ENCODE measurements at regions not wholly inside any gene's neighbourhood (a gene's known extent, or its start where the extent isn't known, plus 50 kb on each side); places are given as distances from the start of the nearest gene placed in this dataset.

DNA sequence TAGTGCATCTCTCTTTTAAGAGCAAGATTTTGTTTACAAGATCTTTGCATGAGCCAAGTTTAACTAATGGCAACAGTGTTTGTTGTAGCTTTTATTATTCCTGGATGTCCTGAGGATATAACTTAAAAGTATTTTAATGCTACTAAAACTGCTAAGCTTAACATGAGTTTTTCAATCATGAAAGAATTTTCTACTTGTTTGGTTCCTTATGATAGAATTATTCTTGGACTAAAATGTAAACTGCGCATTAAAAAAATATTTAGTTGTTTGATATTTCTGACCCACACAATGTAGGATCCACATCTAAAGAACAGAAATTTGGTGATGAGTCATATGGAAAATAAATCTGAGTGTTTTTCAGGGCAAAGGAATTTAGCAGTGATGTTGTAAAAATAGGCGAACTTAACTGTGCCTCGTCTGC lies 70.8 kb downstream of the RAP2B start:
- no peak overlapping the region for H3K27ac ChIP-seq (ENCODE audit: low read length)

GRCh38 chr3:153233986-153234385 lies 72.0 kb downstream of the RAP2B start:
- no peak for DNase-seq
- no peak overlapping the region for H3K4me2 ChIP-seq (ENCODE audit: insufficient read depth, low read length)
- no peak for TF ChIP-seq EZH2 (IDR thresholded peaks at IDR 0.05; ENCODE audit: borderline replicate concordance, low read depth, low read length, severe bottlenecking)
- no peak for TF ChIP-seq CTCF (IDR thresholded peaks at IDR 0.05; ENCODE audit: borderline replicate concordance, extremely low read depth, low read length, poor library complexity, severe bottlenecking)

More for the DNA sequence above, 70.8 kb downstream of the RAP2B start:
- Histone ChIP-seq H3K4me1 (ENCODE audit: insufficient read depth, low read length) (no peaks in the 10 kb centered on the region), H3K79me2 (ENCODE audit: insufficient read depth, low read length) (no peaks in the 10 kb centered on the region), H3K9me3 (ENCODE audit: insufficient read depth, low read length, severe bottlenecking) (no peaks in the 10 kb centered on the region), H2AFZ (ENCODE audit: low read depth, low read length) (no peak overlapping the region), H3K36me3 (ENCODE audit: insufficient read depth, low read length) (no peaks in the 10 kb centered on the region), H4K20me1 (ENCODE audit: insufficient read depth, low read length) (no peaks in the 10 kb centered on the region), H3K9ac (ENCODE audit: low read depth, low read length) (no peak overlapping the region), H3K4me2 (ENCODE audit: insufficient read depth, low read length) (no peak overlapping the region), H3K27me3 (ENCODE audit: insufficient read depth, low read length, poor library complexity) (no peaks in the 10 kb centered on the region), H3K4me3 (ENCODE audit: low read depth in 1 of 2, low read length in 2 of 2) (no peak overlapping the region)
- DNase-seq (no peak), ATAC-seq (ENCODE audit: insufficient read depth, low read depth) (no peak)
- TF ChIP-seq CTCF (IDR thresholded peaks at IDR 0.05; ENCODE audit: borderline replicate concordance, extremely low read depth, low read length, poor library complexity, severe bottlenecking) (no peak), EZH2 (IDR thresholded peaks at IDR 0.05; ENCODE audit: borderline replicate concordance, low read depth, low read length, severe bottlenecking) (no peak)

GRCh38 chr3:153242896-153243295 lies 80.9 kb downstream of the RAP2B start:
- H3K4me2 ChIP-seq (ENCODE audit: insufficient read depth, low read length): no peak overlapping the region
- no peak overlapping the region for H3K9ac ChIP-seq (ENCODE audit: low read depth, low read length)
- no peak overlapping the region for H3K27ac ChIP-seq (ENCODE audit: low read length)
- no peaks in the 10 kb centered on the region for H4K20me1 ChIP-seq (ENCODE audit: insufficient read depth, low read length)
- H3K4me3 ChIP-seq (ENCODE audit: low read depth in 1 of 2, low read length in 2 of 2): no peak overlapping the region
- H2AFZ ChIP-seq (ENCODE audit: low read depth, low read length): no peak overlapping the region
- TF ChIP-seq EZH2 (IDR thresholded peaks at IDR 0.05; ENCODE audit: borderline replicate concordance, low read depth, low read length, severe bottlenecking) (no peak), CTCF (IDR thresholded peaks at IDR 0.05; ENCODE audit: borderline replicate concordance, extremely low read depth, low read length, poor library complexity, severe bottlenecking) (no peak)
- H3K4me1 ChIP-seq (ENCODE audit: insufficient read depth, low read length): no peaks in the 10 kb centered on the region
- H3K36me3 ChIP-seq (ENCODE audit: insufficient read depth, low read length): no peaks in the 10 kb centered on the region
- no peaks in the 10 kb centered on the region for H3K27me3 ChIP-seq (ENCODE audit: insufficient read depth, low read length, poor library complexity)
- no peak for ATAC-seq (ENCODE audit: insufficient read depth, low read depth)
- H3K79me2 ChIP-seq (ENCODE audit: insufficient read depth, low read length): no peaks in the 10 kb centered on the region
- H3K9me3 ChIP-seq (ENCODE audit: insufficient read depth, low read length, severe bottlenecking): no peaks in the 10 kb centered on the region
- no peak for DNase-seq

More at GRCh38 chr3:153233986-153234385, 72.0 kb downstream of the RAP2B start:
- H3K9me3 ChIP-seq (ENCODE audit: insufficient read depth, low read length, severe bottlenecking): no peaks in the 10 kb centered on the region
- H2AFZ ChIP-seq (ENCODE audit: low read depth, low read length): no peak overlapping the region
- H3K27ac ChIP-seq (ENCODE audit: low read length): no peak overlapping the region
- no peaks in the 10 kb centered on the region for H3K79me2 ChIP-seq (ENCODE audit: insufficient read depth, low read length)
- ATAC-seq (ENCODE audit: insufficient read depth, low read depth): no peak
- no peaks in the 10 kb centered on the region for H3K4me1 ChIP-seq (ENCODE audit: insufficient read depth, low read length)
- H3K4me3 ChIP-seq (ENCODE audit: low read depth in 1 of 2, low read length in 2 of 2): no peak overlapping the region
- no peaks in the 10 kb centered on the region for H4K20me1 ChIP-seq (ENCODE audit: insufficient read depth, low read length)
- H3K9ac ChIP-seq (ENCODE audit: low read depth, low read length): no peak overlapping the region
- no peaks in the 10 kb centered on the region for H3K27me3 ChIP-seq (ENCODE audit: insufficient read depth, low read length, poor library complexity)
- H3K36me3 ChIP-seq (ENCODE audit: insufficient read depth, low read length): no peaks in the 10 kb centered on the region

DNA sequence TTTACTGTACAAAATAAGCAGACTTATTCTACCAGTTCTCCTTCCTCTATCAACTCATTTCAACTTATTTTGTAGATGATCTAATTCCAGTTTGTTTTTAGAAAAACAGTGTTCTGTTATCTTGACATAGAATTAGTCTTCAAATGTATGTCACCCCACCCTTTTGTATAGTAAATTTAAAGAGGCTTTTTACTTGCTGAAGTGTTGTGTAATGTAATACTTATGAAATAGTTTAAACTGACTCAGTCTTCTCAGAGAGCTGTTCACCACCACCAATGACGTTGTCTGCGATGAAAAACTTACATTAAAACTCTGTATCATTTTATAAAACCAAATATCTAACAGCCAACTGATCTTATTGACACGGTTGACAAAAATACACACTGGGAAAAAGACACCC lies 82.9 kb downstream of the RAP2B start:
- no peak for DNase-seq
- H2AFZ ChIP-seq (ENCODE audit: low read depth, low read length): no peak overlapping the region

More for the DNA sequence above, 82.9 kb downstream of the RAP2B start:
- H3K4me2 ChIP-seq (ENCODE audit: insufficient read depth, low read length): no peak overlapping the region
- H3K4me1 ChIP-seq (ENCODE audit: insufficient read depth, low read length): no peaks in the 10 kb centered on the region
- no peak overlapping the region for H3K27ac ChIP-seq (ENCODE audit: low read length)
- H3K36me3 ChIP-seq (ENCODE audit: insufficient read depth, low read length): no peaks in the 10 kb centered on the region
- no peak overlapping the region for H3K4me3 ChIP-seq (ENCODE audit: low read depth in 1 of 2, low read length in 2 of 2)
- ATAC-seq (ENCODE audit: insufficient read depth, low read depth): no peak
- TF ChIP-seq CTCF (IDR thresholded peaks at IDR 0.05; ENCODE audit: borderline replicate concordance, extremely low read depth, low read length, poor library complexity, severe bottlenecking) (no peak), EZH2 (IDR thresholded peaks at IDR 0.05; ENCODE audit: borderline replicate concordance, low read depth, low read length, severe bottlenecking) (no peak)
- no peaks in the 10 kb centered on the region for H3K27me3 ChIP-seq (ENCODE audit: insufficient read depth, low read length, poor library complexity)
- no peaks in the 10 kb centered on the region for H4K20me1 ChIP-seq (ENCODE audit: insufficient read depth, low read length)
- no peaks in the 10 kb centered on the region for H3K9me3 ChIP-seq (ENCODE audit: insufficient read depth, low read length, severe bottlenecking)
- no peaks in the 10 kb centered on the region for H3K79me2 ChIP-seq (ENCODE audit: insufficient read depth, low read length)
- H3K9ac ChIP-seq (ENCODE audit: low read depth, low read length): no peak overlapping the region
